NCI-H1436 treated with DMSO at 0.1 percent for 48 hours (cell line): ENCODE measurements at regions not wholly inside any gene's neighbourhood (a gene's known extent, or its start where the extent isn't known, plus 50 kb on each side); places are given as distances from the start of the nearest gene placed in this dataset.
A peak's percentile ranks its signal among the peaks of the same experiment; 100 is the strongest.

ENCODE experiments used
- DNase-seq: peaks from one replicate; lab custom pipeline; 2025; lab: John Stamatoyannopoulos, UW

GRCh38 chr1:17976854-17977253 is 130.7 kb upstream of the IGSF21 start:
- no peak for DNase-seq

- DNase-seq, result no peak
Measured at GRCh38 chr1:17978016-17978415, 129.6 kb upstream of the IGSF21 start.

GRCh38 chr1:17979815-17980214 is 127.8 kb upstream of the IGSF21 start:
- peak; percentile 85 for DNase-seq

GRCh38 chr1:17982197-17982596 is 125.4 kb upstream of the IGSF21 start:
- no peak for DNase-seq

GRCh38 chr1:17984583-17984982 is 123.0 kb upstream of the IGSF21 start:
- DNase-seq, result no peak

GRCh38 chr1:17986156-17986555 is 121.4 kb upstream of the IGSF21 start:
- DNase-seq, result no peak

GRCh38 chr1:17990401-17990800 is 117.2 kb upstream of the IGSF21 start:
- DNase-seq, result no peak

- no peak for DNase-seq
Measured at GRCh38 chr1:17991996-17992395, 115.6 kb upstream of the IGSF21 start.

- DNase-seq, result no peak
Measured at GRCh38 chr1:17992800-17993199, 114.8 kb upstream of the IGSF21 start.

- no peak for DNase-seq
Measured at GRCh38 chr1:17994046-17994445, 113.6 kb upstream of the IGSF21 start.

GRCh38 chr1:17995480-17995879 is 112.1 kb upstream of the IGSF21 start:
- no peak for DNase-seq

- no peak for DNase-seq
Measured at GRCh38 chr1:17998889-17999288, 108.7 kb upstream of the IGSF21 start.

- DNase-seq, result no peak
Measured at GRCh38 chr1:17999884-18000283, 107.7 kb upstream of the IGSF21 start.

- DNase-seq, result no peak
Measured at GRCh38 chr1:18001725-18002124, 105.9 kb upstream of the IGSF21 start.

- no peak for DNase-seq
Measured at GRCh38 chr1:18004278-18004677, 103.3 kb upstream of the IGSF21 start.

- DNase-seq, result no peak
Measured at GRCh38 chr1:18005238-18005637, 102.4 kb upstream of the IGSF21 start.

- no peak for DNase-seq
Measured at GRCh38 chr1:18007391-18008041, 100.1 kb upstream of the IGSF21 start.

GRCh38 chr1:18008081-18008480 is 99.5 kb upstream of the IGSF21 start:
- no peak for DNase-seq

- DNase-seq, result no peak
Measured at GRCh38 chr1:18009055-18009454, 98.5 kb upstream of the IGSF21 start.

- peak; percentile 15 for DNase-seq
Measured at GRCh38 chr1:18009478-18009961, 98.1 kb upstream of the IGSF21 start.

GRCh38 chr1:18010408-18010807 is 97.2 kb upstream of the IGSF21 start:
- no peak for DNase-seq

GRCh38 chr1:18010945-18011344 is 96.7 kb upstream of the IGSF21 start:
- no peak for DNase-seq

GRCh38 chr1:18011703-18012102 is 95.9 kb upstream of the IGSF21 start:
- no peak for DNase-seq

- DNase-seq, result no peak
Measured at GRCh38 chr1:18012686-18013085, 94.9 kb upstream of the IGSF21 start.
